ENCODE measurements at regions not wholly inside any gene's neighbourhood (a gene's known extent, or its start where the extent isn't known, plus 50 kb on each side); places are given as distances from the start of the nearest gene placed in this dataset.

GRCh38 chr2:36262581-36262980 is 93.0 kb upstream of the CRIM1 start:
- TF ChIP-seq, protein P1, sequence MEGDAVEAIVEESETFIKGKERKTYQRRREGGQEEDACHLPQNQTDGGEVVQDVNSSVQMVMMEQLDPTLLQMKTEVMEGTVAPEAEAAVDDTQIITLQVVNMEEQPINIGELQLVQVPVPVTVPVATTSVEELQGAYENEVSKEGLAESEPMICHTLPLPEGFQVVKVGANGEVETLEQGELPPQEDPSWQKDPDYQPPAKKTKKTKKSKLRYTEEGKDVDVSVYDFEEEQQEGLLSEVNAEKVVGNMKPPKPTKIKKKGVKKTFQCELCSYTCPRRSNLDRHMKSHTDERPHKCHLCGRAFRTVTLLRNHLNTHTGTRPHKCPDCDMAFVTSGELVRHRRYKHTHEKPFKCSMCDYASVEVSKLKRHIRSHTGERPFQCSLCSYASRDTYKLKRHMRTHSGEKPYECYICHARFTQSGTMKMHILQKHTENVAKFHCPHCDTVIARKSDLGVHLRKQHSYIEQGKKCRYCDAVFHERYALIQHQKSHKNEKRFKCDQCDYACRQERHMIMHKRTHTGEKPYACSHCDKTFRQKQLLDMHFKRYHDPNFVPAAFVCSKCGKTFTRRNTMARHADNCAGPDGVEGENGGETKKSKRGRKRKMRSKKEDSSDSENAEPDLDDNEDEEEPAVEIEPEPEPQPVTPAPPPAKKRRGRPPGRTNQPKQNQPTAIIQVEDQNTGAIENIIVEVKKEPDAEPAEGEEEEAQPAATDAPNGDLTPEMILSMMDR (IDR thresholded peaks at IDR 0.05), result no peak
- no peak for TF ChIP-seq POLR2A (IDR thresholded peaks at IDR 0.05)

Measured in right lobe of liver (tissue), 4 donors.